A549 (cell line): ENCODE measurements at regions not wholly inside any gene's neighbourhood (a gene's known extent, or its start where the extent isn't known, plus 50 kb on each side); places are given as distances from the start of the nearest gene placed in this dataset.

Experiments
- CEBPB ChIP-seq, 2 experiments: fragments of >200 bp in 1 of 2; sonication (Bioruptor Twin) in 1 of 2; formaldehyde crosslinking in 1 of 2; IDR thresholded peaks; 2 replicates each; pipeline ENCODE4 v1.6.1; 2012 to 2016
- EP300 ChIP-seq, 2 experiments: fragments of >200 bp; sonication (Bioruptor Twin); formaldehyde crosslinking; IDR thresholded peaks; 2 replicates in 1 of 2; 3 replicates in 1 of 2; pipeline ENCODE4 v1.6.1; 2016 to 2017
- HDAC2 ChIP-seq: fragments of 200-600 bp; sonication (generic); IDR thresholded peaks from 2 replicates; pipeline ENCODE4 v1.6.1; 2016
- JUNB ChIP-seq: fragments of >200 bp; sonication (Bioruptor Twin); formaldehyde crosslinking; IDR thresholded peaks from 2 replicates; pipeline ENCODE4 v1.6.1; 2016
- KDM5A ChIP-seq: fragments of 200-600 bp; sonication (generic); IDR thresholded peaks from 2 replicates; pipeline ENCODE4 v1.6.1; 2016; ENCODE audit warnings: antibody characterized with exemption, mild to moderate bottlenecking
- MAFK ChIP-seq: fragments of 450-650 bp; IDR thresholded peaks from 2 replicates; pipeline ENCODE4 v1.6.1; 2014; ENCODE audit not compliant: partially characterized antibody
- NR3C1 ChIP-seq: fragments of >200 bp; sonication (Bioruptor Twin); formaldehyde crosslinking; IDR thresholded peaks from 3 replicates; pipeline ENCODE4 v1.6.1; 2017
- POLR2A ChIP-seq: IDR thresholded peaks from 2 replicates; pipeline ENCODE4 v1.6.1; 2012; ENCODE audit warnings: mild to moderate bottlenecking, low read length
- POLR2AphosphoS2 ChIP-seq: conservative IDR thresholded peaks from 2 replicates; pipeline ENCODE4 v1.6.1; 2012; ENCODE audit warnings: low read length, improper control_type of control experiment, inconsistent platforms
- RFX5 ChIP-seq: fragments of 450-650 bp; IDR thresholded peaks from 2 replicates; pipeline ENCODE4 v1.7.1; 2014; ENCODE audit warnings: antibody characterized with exemption, mild to moderate bottlenecking, moderate library complexity
- SMC3 ChIP-seq: fragments of >200 bp; sonication (Bioruptor Twin); formaldehyde crosslinking; IDR thresholded peaks from 3 replicates; pipeline ENCODE4 v1.6.1; 2018; ENCODE audit warnings: inconsistent platforms
- ZC3H11A ChIP-seq: fragments of 450-650 bp; IDR thresholded peaks from 2 replicates; pipeline ENCODE4 v1.6.1; 2014; ENCODE audit warnings: antibody characterized with exemption, mild to moderate bottlenecking
- TF ChIP-seq, protein P1 (sequence below): fragments of >200 bp; sonication (Bioruptor Twin); formaldehyde crosslinking; IDR thresholded peaks from 3 replicates; pipeline ENCODE4 v1.5.1; 2016
- TF ChIP-seq, protein P2 (sequence below): IDR thresholded peaks from 2 replicates; pipeline ENCODE4 v1.6.1; 2012

DNA sequence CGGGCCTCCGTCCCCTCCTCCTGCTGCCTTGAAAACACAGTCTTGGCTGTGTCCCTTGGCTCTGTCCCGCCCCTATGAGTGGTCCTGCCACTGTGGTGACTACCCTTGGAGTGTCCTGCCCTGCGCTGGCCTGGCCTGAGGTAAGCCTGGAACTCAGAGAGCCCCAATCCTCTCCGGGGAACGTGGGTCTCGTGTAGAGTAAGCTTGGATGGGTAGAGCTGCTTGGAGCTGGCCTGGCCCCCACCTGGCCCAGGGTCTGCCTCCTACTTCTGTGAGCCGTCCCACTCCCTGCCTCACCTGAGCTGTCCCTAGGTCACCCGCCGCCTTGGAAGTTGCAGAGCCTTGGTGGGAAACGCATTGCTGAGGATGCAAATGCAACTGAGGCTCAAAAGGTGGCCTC, 347.1 kb downstream of the CTTN start:
- TF ChIP-seq MAFK (no peak), NR3C1 (no peak), RFX5 (no peak), HDAC2 (no peak), JUNB (no peak), EP300 (IDR thresholded peaks at IDR 0.05) (no peak), ZC3H11A (no peak), POLR2AphosphoS2 (no peak), CEBPB (IDR thresholded peaks at IDR 0.05) (no peak), KDM5A (no peak), SMC3 (no peak), POLR2A (no peak)
- TF ChIP-seq, protein P1, sequence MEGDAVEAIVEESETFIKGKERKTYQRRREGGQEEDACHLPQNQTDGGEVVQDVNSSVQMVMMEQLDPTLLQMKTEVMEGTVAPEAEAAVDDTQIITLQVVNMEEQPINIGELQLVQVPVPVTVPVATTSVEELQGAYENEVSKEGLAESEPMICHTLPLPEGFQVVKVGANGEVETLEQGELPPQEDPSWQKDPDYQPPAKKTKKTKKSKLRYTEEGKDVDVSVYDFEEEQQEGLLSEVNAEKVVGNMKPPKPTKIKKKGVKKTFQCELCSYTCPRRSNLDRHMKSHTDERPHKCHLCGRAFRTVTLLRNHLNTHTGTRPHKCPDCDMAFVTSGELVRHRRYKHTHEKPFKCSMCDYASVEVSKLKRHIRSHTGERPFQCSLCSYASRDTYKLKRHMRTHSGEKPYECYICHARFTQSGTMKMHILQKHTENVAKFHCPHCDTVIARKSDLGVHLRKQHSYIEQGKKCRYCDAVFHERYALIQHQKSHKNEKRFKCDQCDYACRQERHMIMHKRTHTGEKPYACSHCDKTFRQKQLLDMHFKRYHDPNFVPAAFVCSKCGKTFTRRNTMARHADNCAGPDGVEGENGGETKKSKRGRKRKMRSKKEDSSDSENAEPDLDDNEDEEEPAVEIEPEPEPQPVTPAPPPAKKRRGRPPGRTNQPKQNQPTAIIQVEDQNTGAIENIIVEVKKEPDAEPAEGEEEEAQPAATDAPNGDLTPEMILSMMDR = no peak
- TF ChIP-seq, protein P2, sequence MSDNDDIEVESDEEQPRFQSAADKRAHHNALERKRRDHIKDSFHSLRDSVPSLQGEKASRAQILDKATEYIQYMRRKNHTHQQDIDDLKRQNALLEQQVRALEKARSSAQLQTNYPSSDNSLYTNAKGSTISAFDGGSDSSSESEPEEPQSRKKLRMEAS = no peak
